ENCODE measurements at regions not wholly inside any gene's neighbourhood (a gene's known extent, or its start where the extent isn't known, plus 50 kb on each side); places are given as distances from the start of the nearest gene placed in this dataset.

DNA sequence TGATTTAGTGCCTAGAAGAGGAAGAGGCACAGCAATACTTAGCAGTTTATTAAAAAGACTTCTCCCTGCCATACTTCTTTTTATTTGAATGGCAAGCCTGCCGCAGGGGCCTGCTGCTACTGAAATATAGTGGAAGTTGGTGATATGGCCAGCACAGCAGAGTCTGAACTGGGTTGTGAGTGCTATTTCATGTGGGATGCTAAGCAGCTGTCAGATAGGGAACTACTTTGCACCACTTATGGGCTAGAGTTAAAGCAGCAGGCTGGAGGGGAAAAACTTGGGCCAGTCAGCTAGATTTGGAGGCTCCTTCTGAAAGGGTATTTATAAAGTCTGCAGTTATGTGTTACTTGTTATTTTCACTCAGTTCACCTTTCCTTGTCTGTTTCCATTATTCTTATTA is 299.0 kb upstream of the E2F7 start:
- TF ChIP-seq FOXK2 (IDR thresholded peaks at IDR 0.05): no peak
- TF ChIP-seq, protein P1, sequence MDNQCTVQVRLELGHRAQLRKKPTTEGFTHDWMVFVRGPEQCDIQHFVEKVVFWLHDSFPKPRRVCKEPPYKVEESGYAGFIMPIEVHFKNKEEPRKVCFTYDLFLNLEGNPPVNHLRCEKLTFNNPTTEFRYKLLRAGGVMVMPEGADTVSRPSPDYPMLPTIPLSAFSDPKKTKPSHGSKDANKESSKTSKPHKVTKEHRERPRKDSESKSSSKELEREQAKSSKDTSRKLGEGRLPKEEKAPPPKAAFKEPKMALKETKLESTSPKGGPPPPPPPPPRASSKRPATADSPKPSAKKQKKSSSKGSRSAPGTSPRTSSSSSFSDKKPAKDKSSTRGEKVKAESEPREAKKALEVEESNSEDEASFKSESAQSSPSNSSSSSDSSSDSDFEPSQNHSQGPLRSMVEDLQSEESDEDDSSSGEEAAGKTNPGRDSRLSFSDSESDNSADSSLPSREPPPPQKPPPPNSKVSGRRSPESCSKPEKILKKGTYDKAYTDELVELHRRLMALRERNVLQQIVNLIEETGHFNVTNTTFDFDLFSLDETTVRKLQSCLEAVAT (IDR thresholded peaks at IDR 0.05): no peak
- no peak for TF ChIP-seq POU2F2 (IDR thresholded peaks at IDR 0.05; ENCODE audit: borderline replicate concordance, low read depth, low read length)
- TF ChIP-seq, protein P2, sequence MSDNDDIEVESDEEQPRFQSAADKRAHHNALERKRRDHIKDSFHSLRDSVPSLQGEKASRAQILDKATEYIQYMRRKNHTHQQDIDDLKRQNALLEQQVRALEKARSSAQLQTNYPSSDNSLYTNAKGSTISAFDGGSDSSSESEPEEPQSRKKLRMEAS (IDR thresholded peaks at IDR 0.05; ENCODE audit: low read depth, low read length): no peak
- TF ChIP-seq SREBF2 (IDR thresholded peaks at IDR 0.05; ENCODE audit: low read length): no peak
- TF ChIP-seq, protein P3, sequence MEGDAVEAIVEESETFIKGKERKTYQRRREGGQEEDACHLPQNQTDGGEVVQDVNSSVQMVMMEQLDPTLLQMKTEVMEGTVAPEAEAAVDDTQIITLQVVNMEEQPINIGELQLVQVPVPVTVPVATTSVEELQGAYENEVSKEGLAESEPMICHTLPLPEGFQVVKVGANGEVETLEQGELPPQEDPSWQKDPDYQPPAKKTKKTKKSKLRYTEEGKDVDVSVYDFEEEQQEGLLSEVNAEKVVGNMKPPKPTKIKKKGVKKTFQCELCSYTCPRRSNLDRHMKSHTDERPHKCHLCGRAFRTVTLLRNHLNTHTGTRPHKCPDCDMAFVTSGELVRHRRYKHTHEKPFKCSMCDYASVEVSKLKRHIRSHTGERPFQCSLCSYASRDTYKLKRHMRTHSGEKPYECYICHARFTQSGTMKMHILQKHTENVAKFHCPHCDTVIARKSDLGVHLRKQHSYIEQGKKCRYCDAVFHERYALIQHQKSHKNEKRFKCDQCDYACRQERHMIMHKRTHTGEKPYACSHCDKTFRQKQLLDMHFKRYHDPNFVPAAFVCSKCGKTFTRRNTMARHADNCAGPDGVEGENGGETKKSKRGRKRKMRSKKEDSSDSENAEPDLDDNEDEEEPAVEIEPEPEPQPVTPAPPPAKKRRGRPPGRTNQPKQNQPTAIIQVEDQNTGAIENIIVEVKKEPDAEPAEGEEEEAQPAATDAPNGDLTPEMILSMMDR (IDR thresholded peaks at IDR 0.05 in 2 of 3, conservative IDR thresholded peaks at IDR 0.05 in 1 of 3; ENCODE audit: control insufficient read depth in 2 of 3, extremely low read depth in 1 of 3, insufficient read depth in 1 of 3, low read depth in 3 of 3, low read length in 3 of 3): no peak
- no peak for TF ChIP-seq CHD2 (IDR thresholded peaks at IDR 0.05; ENCODE audit: borderline replicate concordance, low read depth, low read length)
- TF ChIP-seq SIN3A (IDR thresholded peaks at IDR 0.05; ENCODE audit: low read depth, low read length): no peak
- TF ChIP-seq RFX5 (IDR thresholded peaks at IDR 0.05; ENCODE audit: low read depth, low read length): no peak
- TF ChIP-seq POLR2A (IDR thresholded peaks at IDR 0.05; ENCODE audit: low read depth, low read length): no peak
- TF ChIP-seq RAD21 (IDR thresholded peaks at IDR 0.05; ENCODE audit: insufficient read depth, low read depth, low read length): no peak
- no peak for TF ChIP-seq CEBPB (IDR thresholded peaks at IDR 0.05; ENCODE audit: borderline replicate concordance in 1 of 2, low read depth in 2 of 2, low read length in 2 of 2)

Data from GM12878 (cell line).